SU-DHL-6 (cell line): ENCODE measurements at regions not wholly inside any gene's neighbourhood (a gene's known extent, or its start where the extent isn't known, plus 50 kb on each side); places are given as distances from the start of the nearest gene placed in this dataset.

ENCODE experiments used
- CTCF ChIP-seq: fragments of 200-600 bp; sonication (generic); IDR thresholded peaks from one replicate; pipeline ENCODE4 v1.5.1; 2017; ENCODE audit warnings: antibody characterized with exemption, mild to moderate bottlenecking, low read length, moderate library complexity; ENCODE audit not compliant: insufficient read depth, poor library complexity, severe bottlenecking
- EZH2phosphoT487 ChIP-seq: fragments of 200-600 bp; sonication (generic), shearing (Covaris generic); conservative IDR thresholded peaks from 2 replicates; pipeline ENCODE4 v1.6.1; 2018; ENCODE audit warnings: mild to moderate bottlenecking, antibody characterized with exemption, low read length, moderate library complexity, mixed read lengths

DNA sequence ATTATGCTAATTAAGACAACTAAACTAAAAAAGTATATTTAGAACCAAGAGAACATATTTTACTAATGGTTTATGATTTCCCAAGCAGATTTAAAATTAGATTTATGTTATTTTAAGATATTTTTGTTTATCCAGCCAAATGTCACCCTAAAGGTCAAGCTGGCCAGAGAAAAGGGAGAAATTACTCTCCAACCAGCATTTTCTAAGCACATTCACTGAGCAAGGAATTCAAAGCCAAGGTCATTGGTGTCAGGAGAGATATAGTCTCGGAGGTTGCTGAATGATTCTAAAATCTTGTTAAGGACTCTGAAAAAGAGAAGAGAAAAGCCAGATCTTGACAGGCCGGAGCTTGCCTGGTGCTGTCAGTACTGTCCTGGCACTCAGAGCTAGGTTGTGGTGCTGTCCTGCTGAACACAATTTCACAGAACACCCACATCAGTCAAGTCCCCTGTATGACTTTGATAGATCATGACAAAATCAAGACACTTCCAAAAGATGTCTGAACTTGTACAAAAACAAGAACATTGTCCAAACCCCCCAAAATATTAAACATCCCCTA, 222.3 kb upstream of the SMLR1 start:
- TF ChIP-seq CTCF = no peak
- no peak for TF ChIP-seq EZH2phosphoT487
